CD4-positive, alpha-beta T cell (primary cell): ENCODE measurements at regions not wholly inside any gene's neighbourhood (a gene's known extent, or its start where the extent isn't known, plus 50 kb on each side); places are given as distances from the start of the nearest gene placed in this dataset.

Source experiments
- ATAC-seq: fragments of 200-7000 bp; cut with Tn5 transposase; one replicate; pipeline ENCODE4 v1.10.0; 2022; ENCODE audit warnings: mild to moderate bottlenecking; ENCODE audit not compliant: poor library complexity
- CTCF ChIA-PET: fragments of 350-600 bp; sonication (Branson Sonifier 250); formaldehyde crosslinking; loops from one replicate; lab custom pipeline; 2021; ENCODE audit warnings: antibody characterized with exemption, inconsistent platforms; lab: Charles Lee
- POLR2A ChIA-PET: fragments of 350-600 bp; sonication (Branson Sonifier 250); formaldehyde crosslinking; loops from one replicate; lab custom pipeline; 2021; ENCODE audit warnings: antibody characterized with exemption, inconsistent platforms; lab: Charles Lee
- DNase-seq, 14 experiments: peaks; one replicate each; pipeline ENCODE4 v3.0.0-alpha.2; 2013 to 2020; ENCODE audit warnings: mixed read lengths in 2 of 14
- H3K27ac ChIP-seq, 2 donors: one replicate each; pipeline versions ENCODE4 v1.5.1 to v1.7.0; 2013; ENCODE audit warnings: low read length in 2 of 2, low read depth in 1 of 2, mild to moderate bottlenecking in 1 of 2
- H3K27me3 ChIP-seq, 2 experiments: 1 replicate in 1 of 2; 2 replicates in 1 of 2; pipeline versions ENCODE4 v1.6.1 to v1.7.0; 2013; ENCODE audit warnings: low read length in 2 of 2, control low read depth in 1 of 2, mild to moderate bottlenecking in 1 of 2, moderate library complexity in 1 of 2; ENCODE audit not compliant: insufficient read depth in 2 of 2, control insufficient read depth in 1 of 2
- H3K36me3 ChIP-seq: one replicate; pipeline ENCODE4 v1.6.1; 2013; ENCODE audit warnings: low read length, control low read depth; ENCODE audit not compliant: insufficient read depth
- H3K4me1 ChIP-seq: one replicate; pipeline ENCODE4 v1.6.1; 2013; ENCODE audit warnings: low read length, control low read depth; ENCODE audit not compliant: insufficient read depth
- H3K4me3 ChIP-seq: one replicate; pipeline ENCODE4 v1.5.1; 2013; ENCODE audit warnings: mild to moderate bottlenecking, low read length, moderate library complexity
- H3K9me3 ChIP-seq, 2 experiments: 1 replicate in 1 of 2; 2 replicates in 1 of 2; pipeline versions ENCODE4 v1.6.1 to v1.7.0; 2013; ENCODE audit warnings: low read length in 2 of 2, mild to moderate bottlenecking in 2 of 2, control low read depth in 1 of 2, moderate library complexity in 1 of 2; ENCODE audit not compliant: control insufficient read depth in 1 of 2, insufficient read depth in 1 of 2
- H3K27ac Mint-ChIP-seq: one replicate; pipeline ENCODE4 v1.8.0; 2020; ENCODE audit warnings: mixed read lengths
- H3K27me3 Mint-ChIP-seq: one replicate; pipeline ENCODE4 v1.8.0; 2021; ENCODE audit warnings: mixed read lengths
- H3K36me3 Mint-ChIP-seq: one replicate; pipeline ENCODE4 v1.8.0; 2021; ENCODE audit warnings: low read depth, mixed read lengths
- H3K4me1 Mint-ChIP-seq: one replicate; pipeline ENCODE4 v1.8.0; 2021; ENCODE audit warnings: low read depth, mixed read lengths
- H3K4me3 Mint-ChIP-seq: one replicate; pipeline ENCODE4 v1.8.0; 2020; ENCODE audit warnings: mild to moderate bottlenecking, mixed read lengths
- H3K9me3 Mint-ChIP-seq: one replicate; pipeline ENCODE4 v1.8.0; 2020; ENCODE audit warnings: mixed read lengths
- CTCF ChIP-seq: fragments of 200-600 bp; IDR thresholded peaks from one replicate; pipeline ENCODE4 v1.8.0; 2022; ENCODE audit warnings: antibody characterized with exemption, mild to moderate bottlenecking
- intact Hi-C, 2 experiments: fragments of 100-400 bp; cut with DNase I in 1 of 2; cut with micrococcal nuclease in 1 of 2; formaldehyde crosslinking; loops; one replicate each; pipeline versions ENCODE4 v1.15.1 to v1.9.0; 2023 to 2025; cut with DNase I, micrococcal nuclease

GRCh38 chr10:4504550-4504949, 321.5 kb upstream of the AKR1E2 start:
- Mint-ChIP-seq H3K36me3 (no peaks in the 10 kb centered on the region), H3K4me1 (no peaks in the 10 kb centered on the region), H3K9me3 (no peaks in the 10 kb centered on the region), H3K27me3 (no peaks in the 10 kb centered on the region), H3K4me3 (no peak overlapping the region), H3K27ac (no peak overlapping the region)
- no peak for TF ChIP-seq CTCF
- POLR2A ChIA-PET, result no interaction called here
- H3K4me3 ChIP-seq, result no peak overlapping the region
- no peaks in the 10 kb centered on the region for H3K27me3 ChIP-seq
- no peak overlapping the region for H3K27ac ChIP-seq
- no peaks in the 10 kb centered on the region for H3K4me1 ChIP-seq
- ATAC-seq, result no peak
- intact Hi-C loops, result no loop called here
- H3K36me3 ChIP-seq, result no peaks in the 10 kb centered on the region
- no peak for DNase-seq
- CTCF ChIA-PET, result no interaction called here
- H3K9me3 ChIP-seq, result no peaks in the 10 kb centered on the region

GRCh38 chr10:4503076-4503475, 322.9 kb upstream of the AKR1E2 start:
- Mint-ChIP-seq H3K27ac (no peak overlapping the region), H3K4me1 (no peaks in the 10 kb centered on the region), H3K9me3 (no peaks in the 10 kb centered on the region), H3K4me3 (no peak overlapping the region), H3K36me3 (no peaks in the 10 kb centered on the region), H3K27me3 (no peaks in the 10 kb centered on the region)
- H3K27me3 ChIP-seq, result no peaks in the 10 kb centered on the region
- H3K27ac ChIP-seq, result no peak overlapping the region
- ATAC-seq (no peak), DNase-seq (no peak)
- CTCF ChIA-PET, result interaction anchor here (0.8 to 1.1 kb wide), 2 partner anchors 9 to 12 kb away, joined by 3 read pairs; no protein-coding TSS in a partner anchor
- TF ChIP-seq CTCF, result no peak
- H3K9me3 ChIP-seq, result no peaks in the 10 kb centered on the region
- no peak overlapping the region for H3K4me3 ChIP-seq
- no peaks in the 10 kb centered on the region for H3K4me1 ChIP-seq
- no peaks in the 10 kb centered on the region for H3K36me3 ChIP-seq
- POLR2A ChIA-PET, result interaction anchor here (0.5 kb wide), 1 partner anchor 217 kb away, joined by 3 read pairs; no protein-coding TSS in a partner anchor
- intact Hi-C loops, result no loop called here

GRCh38 chr10:4501306-4501705, 324.7 kb upstream of the AKR1E2 start:
- ChIA-PET POLR2A (no interaction called here), CTCF (no interaction called here)
- Mint-ChIP-seq H3K27me3 (no peaks in the 10 kb centered on the region), H3K36me3 (no peaks in the 10 kb centered on the region), H3K9me3 (no peaks in the 10 kb centered on the region), H3K4me3 (no peak overlapping the region), H3K4me1 (no peaks in the 10 kb centered on the region), H3K27ac (no peak overlapping the region)
- no peak for TF ChIP-seq CTCF
- intact Hi-C loops, result no loop called here
- Histone ChIP-seq H3K36me3 (no peaks in the 10 kb centered on the region), H3K4me3 (no peak overlapping the region), H3K27me3 (no peaks in the 10 kb centered on the region), H3K4me1 (no peaks in the 10 kb centered on the region), H3K9me3 (no peaks in the 10 kb centered on the region), H3K27ac (no peak overlapping the region)
- DNase-seq (no peak), ATAC-seq (no peak)
